Activated CD4-positive, alpha-beta T cell treated with anti-CD3 and anti-CD28 coated beads, Interleukin-2, amount 10 ng/mL, durations not matched to agents 24 days and 14 days (primary cell): ENCODE measurements at regions not wholly inside any gene's neighbourhood (a gene's known extent, or its start where the extent isn't known, plus 50 kb on each side); places are given as distances from the start of the nearest gene placed in this dataset.

ENCODE experiments used
- DNase-seq: peaks from one replicate; pipeline ENCODE4 v3.0.0; 2022
- H3K27ac Mint-ChIP-seq: one replicate; pipeline ENCODE4 v1.8.0; 2022; ENCODE audit warnings: mild to moderate bottlenecking, mixed read lengths
- H3K27me3 Mint-ChIP-seq: one replicate; pipeline ENCODE4 v1.8.0; 2022; ENCODE audit warnings: mixed read lengths
- H3K36me3 Mint-ChIP-seq: one replicate; pipeline ENCODE4 v1.8.0; 2022; ENCODE audit warnings: low read depth, mild to moderate bottlenecking, mixed read lengths
- H3K4me1 Mint-ChIP-seq: one replicate; pipeline ENCODE4 v1.8.0; 2021; ENCODE audit warnings: mixed read lengths
- H3K4me3 Mint-ChIP-seq: one replicate; pipeline ENCODE4 v1.8.0; 2022; ENCODE audit warnings: mild to moderate bottlenecking, moderate library complexity, mixed read lengths
- H3K9me3 Mint-ChIP-seq: one replicate; pipeline ENCODE4 v1.8.0; 2021; ENCODE audit warnings: mixed read lengths
- intact Hi-C: fragments of 100-400 bp; cut with micrococcal nuclease; formaldehyde crosslinking; loops from one replicate; pipeline ENCODE4 v1.15.1; 2023

DNA sequence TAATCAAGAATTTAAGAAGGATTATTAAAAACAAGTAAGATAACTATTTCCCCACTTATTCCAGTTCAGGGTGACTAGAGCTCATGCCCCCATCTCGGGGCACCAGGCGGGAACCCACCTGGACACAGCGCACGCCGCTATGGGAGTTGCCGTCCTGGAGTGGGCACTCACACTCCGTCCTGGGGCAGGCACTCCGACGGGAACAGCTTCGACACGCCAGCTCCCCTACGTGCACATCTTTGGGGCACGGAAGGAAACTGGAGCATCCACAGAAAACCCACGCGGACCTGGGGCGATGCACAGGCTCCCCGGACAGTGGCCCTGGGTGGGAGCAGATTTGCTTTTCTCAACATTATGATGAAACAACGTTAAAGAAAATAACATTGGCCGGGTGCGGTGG is 52.0 kb upstream of the GATA5 start:
- no peak overlapping the region for H3K4me3 Mint-ChIP-seq
- no peak for DNase-seq
- H3K4me1 Mint-ChIP-seq = peaks cover 13% of the 10 kb centered on the region
- H3K27ac Mint-ChIP-seq = no peak overlapping the region
- peaks cover 4% of the 10 kb centered on the region for H3K27me3 Mint-ChIP-seq
- H3K36me3 Mint-ChIP-seq = no peaks in the 10 kb centered on the region
- intact Hi-C loops = no loop called here
- no peaks in the 10 kb centered on the region for H3K9me3 Mint-ChIP-seq

DNA sequence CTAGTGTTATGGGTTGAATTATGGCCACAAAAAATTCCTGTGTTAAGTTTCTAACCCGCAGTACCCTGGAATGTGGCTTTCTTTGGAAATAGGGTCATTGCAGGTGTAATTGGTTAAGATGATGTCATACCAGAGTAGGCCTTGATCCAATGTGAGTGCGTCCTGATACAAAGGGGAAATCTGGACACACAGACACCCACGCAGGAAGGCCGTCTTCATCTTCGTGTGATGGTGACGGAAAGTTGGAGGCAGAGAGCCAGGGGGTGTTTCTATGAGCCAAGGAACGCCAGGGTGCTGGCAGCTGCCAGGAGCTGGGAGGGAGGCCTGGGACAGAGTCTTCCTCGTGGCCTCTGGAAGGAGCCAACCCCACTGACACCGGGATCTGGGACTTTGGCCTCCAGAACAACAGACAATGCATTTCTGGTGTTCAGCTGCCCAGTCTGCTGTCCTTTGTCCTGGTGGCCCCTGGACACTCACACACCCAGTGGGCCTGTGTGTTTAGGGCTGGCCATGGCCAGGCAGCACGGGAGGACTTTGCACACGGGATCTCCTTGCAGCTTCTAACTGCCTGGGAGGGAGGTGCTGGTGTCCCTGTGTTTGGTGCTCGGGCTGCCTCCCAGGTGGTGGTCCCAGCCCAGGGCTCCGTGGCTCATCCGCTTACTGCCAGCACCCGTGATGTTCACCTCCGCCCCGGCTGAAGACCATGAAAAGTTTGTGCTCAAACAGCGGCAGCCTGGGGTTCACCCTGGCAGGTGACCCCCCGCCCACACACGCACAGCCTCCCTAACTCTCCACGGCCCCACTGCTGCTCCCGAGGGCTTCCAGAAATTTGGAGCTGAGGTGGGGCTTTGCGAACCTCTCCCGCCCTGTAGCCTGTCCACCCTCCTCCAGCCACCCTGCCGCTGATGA is 53.4 kb upstream of the GATA5 start:
- Mint-ChIP-seq H3K4me1 (peaks cover 3% of the 10 kb centered on the region), H3K27ac (no peak overlapping the region), H3K36me3 (no peaks in the 10 kb centered on the region), H3K4me3 (no peak overlapping the region), H3K27me3 (peaks cover 4% of the 10 kb centered on the region), H3K9me3 (no peaks in the 10 kb centered on the region)
- intact Hi-C loops = no loop called here
- no peak for DNase-seq

- Mint-ChIP-seq H3K4me3 (no peak overlapping the region), H3K27ac (no peak overlapping the region), H3K9me3 (no peaks in the 10 kb centered on the region), H3K36me3 (no peaks in the 10 kb centered on the region), H3K4me1 (no peaks in the 10 kb centered on the region), H3K27me3 (peaks cover 4% of the 10 kb centered on the region)
- no peak for DNase-seq
- intact Hi-C loops = no loop called here
Measured at GRCh38 chr20:62529896-62530642, 54.3 kb upstream of the GATA5 start.

- peaks cover 3% of the 10 kb centered on the region for H3K27me3 Mint-ChIP-seq
- H3K36me3 Mint-ChIP-seq = no peaks in the 10 kb centered on the region
- no peak for DNase-seq
- H3K27ac Mint-ChIP-seq = no peak overlapping the region
- H3K4me1 Mint-ChIP-seq = no peaks in the 10 kb centered on the region
- H3K9me3 Mint-ChIP-seq = no peaks in the 10 kb centered on the region
- intact Hi-C loops = no loop called here
- no peak overlapping the region for H3K4me3 Mint-ChIP-seq
Measured at GRCh38 chr20:62530643-62531032, 54.8 kb upstream of the GATA5 start.

GRCh38 chr20:62531046-62531838 is 55.4 kb upstream of the GATA5 start:
- intact Hi-C loops = no loop called here
- no peaks in the 10 kb centered on the region for H3K4me1 Mint-ChIP-seq
- DNase-seq = no peak
- H3K4me3 Mint-ChIP-seq = no peak overlapping the region
- H3K27me3 Mint-ChIP-seq = no peaks in the 10 kb centered on the region
- no peaks in the 10 kb centered on the region for H3K9me3 Mint-ChIP-seq
- H3K27ac Mint-ChIP-seq = no peak overlapping the region
- no peaks in the 10 kb centered on the region for H3K36me3 Mint-ChIP-seq

- Mint-ChIP-seq H3K27ac (no peak overlapping the region), H3K4me3 (no peak overlapping the region), H3K36me3 (no peaks in the 10 kb centered on the region), H3K9me3 (no peaks in the 10 kb centered on the region), H3K4me1 (no peaks in the 10 kb centered on the region), H3K27me3 (no peaks in the 10 kb centered on the region)
- intact Hi-C loops = no loop called here
- no peak for DNase-seq
Measured at GRCh38 chr20:62532921-62533320, 57.1 kb upstream of the GATA5 start.

- H3K9me3 Mint-ChIP-seq = no peaks in the 10 kb centered on the region
- DNase-seq = no peak
- no peak overlapping the region for H3K27ac Mint-ChIP-seq
- no peaks in the 10 kb centered on the region for H3K27me3 Mint-ChIP-seq
- H3K36me3 Mint-ChIP-seq = no peaks in the 10 kb centered on the region
- H3K4me3 Mint-ChIP-seq = no peak overlapping the region
- no peaks in the 10 kb centered on the region for H3K4me1 Mint-ChIP-seq
- intact Hi-C loops = no loop called here
Measured at GRCh38 chr20:62533591-62534495, 58.0 kb upstream of the GATA5 start.

DNA sequence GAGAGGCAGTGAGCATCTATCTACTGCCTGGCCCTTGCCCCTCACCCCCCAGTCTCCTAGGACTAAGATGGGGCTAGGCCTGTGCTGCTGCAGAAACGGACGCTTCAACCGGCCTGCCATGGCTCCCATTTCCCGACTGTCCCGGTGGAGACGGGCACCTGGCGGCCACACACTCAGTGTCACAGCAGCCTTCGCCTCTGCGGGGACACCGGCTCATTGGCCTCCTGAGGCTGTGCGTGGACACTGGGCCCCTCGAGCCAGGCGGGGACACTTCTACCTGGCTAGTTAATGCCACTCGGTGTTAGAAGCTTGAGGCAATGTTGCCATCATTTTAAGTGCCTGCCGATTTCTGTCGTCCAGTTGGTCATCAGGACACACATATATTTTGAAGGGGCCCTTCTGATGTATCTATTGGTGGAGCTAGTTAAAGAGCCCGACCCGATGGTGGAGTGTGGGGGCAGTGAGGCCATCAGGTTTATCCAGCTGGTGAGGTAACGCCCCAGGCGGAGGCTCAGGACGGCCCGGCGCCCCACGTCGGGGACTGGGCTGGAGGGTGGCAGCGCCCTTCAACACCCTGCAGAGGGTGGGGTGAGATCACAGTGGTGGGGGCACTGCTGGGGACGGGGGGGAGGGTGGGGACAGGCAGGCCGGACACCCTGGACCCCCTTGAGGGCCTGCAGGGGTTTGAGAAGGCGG is 58.9 kb upstream of the GATA5 start:
- H3K27ac Mint-ChIP-seq = no peak overlapping the region

GRCh38 chr20:62535282-62535811 is 59.6 kb upstream of the GATA5 start:
- Mint-ChIP-seq H3K4me1 (no peaks in the 10 kb centered on the region), H3K9me3 (no peaks in the 10 kb centered on the region), H3K27me3 (no peaks in the 10 kb centered on the region), H3K4me3 (no peak overlapping the region), H3K27ac (no peak overlapping the region), H3K36me3 (no peaks in the 10 kb centered on the region)
- intact Hi-C loops = no loop called here
- DNase-seq = no peak

More for the DNA sequence above, 58.9 kb upstream of the GATA5 start:
- no peaks in the 10 kb centered on the region for H3K9me3 Mint-ChIP-seq
- intact Hi-C loops = no loop called here
- no peak for DNase-seq
- no peaks in the 10 kb centered on the region for H3K4me1 Mint-ChIP-seq
- no peaks in the 10 kb centered on the region for H3K27me3 Mint-ChIP-seq
- H3K36me3 Mint-ChIP-seq = no peaks in the 10 kb centered on the region
- no peak overlapping the region for H3K4me3 Mint-ChIP-seq

DNA sequence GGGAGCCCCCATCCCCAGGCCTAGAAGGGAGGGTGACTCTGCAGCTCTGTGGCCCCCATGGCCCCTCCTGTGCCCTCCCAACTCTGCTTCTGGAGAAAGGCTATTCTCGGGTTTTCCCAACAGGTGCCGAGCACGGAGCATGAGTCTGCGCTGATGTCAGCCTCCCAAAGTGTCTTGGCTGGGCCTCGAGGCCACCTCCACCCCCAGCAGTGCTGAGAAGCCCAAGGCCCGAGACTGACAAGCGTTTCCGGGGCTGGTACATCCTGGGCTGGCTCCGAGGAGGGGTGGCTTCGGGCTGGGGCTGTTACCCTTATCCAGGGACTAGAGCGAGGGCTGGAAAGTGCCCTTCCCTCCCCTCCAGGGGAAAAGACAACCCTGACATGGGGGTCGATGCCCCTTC is 60.2 kb upstream of the GATA5 start:
- H3K36me3 Mint-ChIP-seq = no peaks in the 10 kb centered on the region
- H3K27me3 Mint-ChIP-seq = no peaks in the 10 kb centered on the region
- no peaks in the 10 kb centered on the region for H3K9me3 Mint-ChIP-seq
- intact Hi-C loops = no loop called here
- H3K4me3 Mint-ChIP-seq = no peak overlapping the region
- DNase-seq = no peak
- H3K27ac Mint-ChIP-seq = no peak overlapping the region
- no peaks in the 10 kb centered on the region for H3K4me1 Mint-ChIP-seq

DNA sequence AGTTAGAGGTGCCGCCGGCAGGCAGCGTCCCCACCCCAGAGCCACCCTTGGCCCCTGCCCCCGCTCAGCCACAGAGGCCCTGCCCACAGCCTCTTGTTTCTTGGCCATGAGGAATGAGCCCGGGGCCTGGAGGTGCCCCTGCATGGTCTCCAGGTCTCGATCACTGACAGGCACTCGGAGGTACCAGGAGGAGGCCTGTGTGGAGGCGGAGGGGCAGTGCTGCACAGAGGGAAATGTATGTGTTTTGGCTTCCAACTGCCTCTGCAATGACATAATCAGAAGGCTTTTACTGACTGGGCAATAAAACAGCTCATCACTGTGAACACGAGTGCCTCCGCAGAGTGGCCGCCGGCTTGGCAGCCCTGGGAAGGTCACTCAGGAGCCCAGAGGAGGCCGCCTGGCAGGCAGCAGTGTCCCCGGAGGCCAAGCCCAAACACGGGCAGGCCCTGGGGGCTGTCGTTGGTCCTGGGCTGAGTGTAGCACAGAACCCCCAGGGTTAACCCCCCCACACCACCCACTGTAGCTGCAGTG is 61.1 kb upstream of the GATA5 start:
- Mint-ChIP-seq H3K4me3 (no peak overlapping the region), H3K27ac (no peak overlapping the region), H3K27me3 (no peaks in the 10 kb centered on the region), H3K9me3 (no peaks in the 10 kb centered on the region), H3K36me3 (no peaks in the 10 kb centered on the region), H3K4me1 (no peaks in the 10 kb centered on the region)
- intact Hi-C loops = no loop called here
- no peak for DNase-seq

GRCh38 chr20:62537649-62538292 is 62.0 kb upstream of the GATA5 start:
- no peak for DNase-seq
- no peaks in the 10 kb centered on the region for H3K9me3 Mint-ChIP-seq
- no peak overlapping the region for H3K4me3 Mint-ChIP-seq
- no peaks in the 10 kb centered on the region for H3K4me1 Mint-ChIP-seq
- no peaks in the 10 kb centered on the region for H3K36me3 Mint-ChIP-seq
- intact Hi-C loops = no loop called here
- H3K27ac Mint-ChIP-seq = no peak overlapping the region
- H3K27me3 Mint-ChIP-seq = no peaks in the 10 kb centered on the region
